Fibroblast of mammary gland (primary cell): ENCODE measurements at regions not wholly inside any gene's neighbourhood (a gene's known extent, or its start where the extent isn't known, plus 50 kb on each side); places are given as distances from the start of the nearest gene placed in this dataset.
A peak's percentile ranks its signal among the peaks of the same experiment; 100 is the strongest.
"Not testable (repeated sequence)": the region's sequence is repeated elsewhere in the genome, so short reads cannot be mapped to it uniquely, and the experiment has no call there.

Experiments
- DNase-seq: peaks from one replicate; pipeline ENCODE4 v3.0.0-alpha.2; 2010; ENCODE audit warnings: low read depth
- H3K4me3 ChIP-seq: 2 replicates; pipeline ENCODE4 v1.5.1; 2011; ENCODE audit warnings: low read depth, mild to moderate bottlenecking, low read length, moderate library complexity; ENCODE audit not compliant: control insufficient read depth
- CTCF ChIP-seq: conservative IDR thresholded peaks from 2 replicates; pipeline ENCODE4 v1.5.1; 2011; ENCODE audit warnings: low read depth, low read length, inconsistent platforms; ENCODE audit not compliant: control insufficient read depth, insufficient read depth

GRCh38 chr1:189237008-189237407 is 1240.7 kb downstream of the BRINP3 start:
- DNase-seq, result no peak
- no peak for TF ChIP-seq CTCF
- no peak overlapping the region for H3K4me3 ChIP-seq

DNA sequence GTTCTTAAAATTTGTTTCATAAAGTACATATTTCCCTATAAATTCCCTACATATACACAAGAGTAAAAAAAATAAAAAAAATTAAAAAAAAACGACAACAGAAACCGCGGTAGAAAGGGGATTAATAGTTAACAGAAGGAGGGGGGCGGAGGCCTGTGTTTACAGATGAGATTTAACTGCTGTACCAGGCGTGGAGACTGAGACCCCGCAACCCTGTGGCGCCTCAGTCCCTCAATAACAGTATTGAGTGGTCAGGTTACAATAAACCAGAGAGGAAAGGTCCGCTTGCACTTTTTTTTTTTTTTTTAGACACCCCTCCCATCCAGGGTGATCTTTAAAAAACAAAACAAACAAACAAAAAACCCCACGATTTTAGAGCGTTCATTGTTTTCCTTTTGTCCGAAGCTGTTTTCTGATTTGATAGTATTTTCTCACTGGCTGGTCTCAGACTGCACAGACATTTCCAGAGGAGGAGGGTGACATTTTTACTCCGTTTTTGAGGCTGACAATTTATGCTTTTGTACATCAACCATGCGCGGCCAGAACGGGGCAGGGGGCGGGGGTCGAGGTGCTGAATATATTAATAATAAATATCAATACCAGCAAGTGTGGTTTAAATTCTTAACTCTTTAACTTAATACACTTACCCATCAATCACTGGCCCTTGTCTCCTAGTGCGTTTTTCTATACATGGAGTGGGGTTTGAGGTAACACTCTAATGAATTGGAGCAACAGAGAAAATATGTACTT is 1223.9 kb downstream of the BRINP3 start:
- no peak for DNase-seq
- TF ChIP-seq CTCF, result no peak

DNA sequence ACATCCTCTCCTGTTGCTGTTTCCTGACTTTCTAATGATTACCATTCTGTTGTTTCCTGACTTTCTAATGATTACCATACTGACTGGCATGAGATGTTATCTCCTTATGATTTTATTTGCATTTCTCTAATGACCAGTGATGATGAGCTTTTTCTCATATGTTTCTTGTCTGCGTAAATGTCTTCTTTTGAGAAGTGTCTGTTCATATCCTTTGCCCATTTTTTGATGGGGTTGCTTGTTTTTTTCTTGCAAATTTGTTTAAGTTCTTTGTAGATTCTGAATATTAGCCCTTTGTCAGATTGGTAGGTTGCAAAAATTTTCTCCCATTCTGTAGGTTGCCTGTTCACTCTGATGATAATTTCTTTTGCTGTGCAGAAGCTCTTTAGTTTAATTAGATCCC is 1216.5 kb downstream of the BRINP3 start:
- H3K4me3 ChIP-seq, result not testable (repeated sequence)

More for the DNA sequence above, 1223.9 kb downstream of the BRINP3 start:
- H3K4me3 ChIP-seq, result no peak overlapping the region

DNA sequence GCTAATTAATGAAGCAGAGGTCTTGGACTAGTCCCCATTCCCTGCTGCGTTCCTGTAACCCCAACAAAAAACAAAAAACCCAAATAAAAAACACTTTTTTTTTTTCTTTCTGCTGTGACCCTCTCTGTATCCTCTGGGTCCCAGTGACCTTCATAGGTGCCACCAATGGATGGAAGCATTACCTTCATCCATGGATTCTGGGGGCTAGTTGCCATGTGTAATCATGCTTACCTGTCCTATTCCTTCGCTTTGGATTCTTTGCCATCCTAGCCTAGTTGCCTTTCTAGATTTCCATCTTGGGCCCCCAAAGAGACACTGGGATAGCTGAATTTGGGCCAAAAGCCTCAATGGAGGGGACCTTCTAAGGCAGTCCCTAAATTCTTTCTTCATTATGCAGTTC is 1208.7 kb downstream of the BRINP3 start:
- DNase-seq, result peak; percentile 28
- no peak for TF ChIP-seq CTCF
- H3K4me3 ChIP-seq, result no peak overlapping the region

More for the DNA sequence above, 1216.5 kb downstream of the BRINP3 start:
- DNase-seq, result not testable (repeated sequence)

GRCh38 chr1:189274267-189274666 is 1203.4 kb downstream of the BRINP3 start:
- no peak for TF ChIP-seq CTCF
- DNase-seq, result no peak
- H3K4me3 ChIP-seq, result no peak overlapping the region

DNA sequence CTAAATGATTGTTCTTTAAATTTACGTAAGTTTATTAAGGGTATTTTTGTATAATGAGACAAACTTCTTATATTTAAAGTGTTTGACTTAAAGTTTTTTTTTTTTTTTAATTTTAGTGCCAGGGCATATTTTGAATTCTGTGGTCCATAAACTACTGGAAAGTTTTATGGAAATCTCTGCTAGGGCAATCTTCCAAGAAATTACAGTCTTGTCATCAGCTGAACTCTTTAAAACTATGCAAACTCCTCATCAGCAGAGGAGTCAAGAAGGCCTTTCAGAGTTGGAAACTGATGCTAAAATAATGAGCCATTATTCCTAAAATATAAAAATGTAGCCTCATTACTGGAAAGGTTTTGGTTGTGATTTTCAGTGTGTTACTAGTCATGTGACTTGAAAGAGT is 1201.9 kb downstream of the BRINP3 start:
- TF ChIP-seq CTCF, result no peak
- no peak overlapping the region for H3K4me3 ChIP-seq
- no peak for DNase-seq

DNA sequence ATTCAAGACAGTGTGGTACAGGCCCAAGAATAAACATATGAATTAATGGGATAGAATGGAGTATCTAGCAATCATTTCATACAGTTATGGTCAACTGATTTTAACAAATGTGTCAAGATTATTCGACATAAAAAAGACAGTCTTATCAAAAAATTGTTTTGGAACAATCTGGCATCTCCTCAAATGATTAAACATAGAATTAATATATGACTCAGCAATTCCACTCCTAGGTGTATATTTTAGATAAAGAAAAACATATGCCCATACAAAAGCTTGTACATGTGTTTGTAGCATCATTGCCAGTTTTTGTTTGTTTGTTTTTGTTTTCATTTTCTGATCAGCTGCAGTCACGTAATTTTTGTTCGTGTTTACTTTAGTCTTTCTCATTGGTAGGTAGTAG is 1188.3 kb downstream of the BRINP3 start:
- no peak for TF ChIP-seq CTCF
- DNase-seq, result no peak
- H3K4me3 ChIP-seq, result no peak overlapping the region
